Myocyte (in vitro differentiated cells): ENCODE measurements at regions not wholly inside any gene's neighbourhood (a gene's known extent, or its start where the extent isn't known, plus 50 kb on each side); places are given as distances from the start of the nearest gene placed in this dataset.

Experiments used
- DNase-seq: peaks from one replicate; pipeline ENCODE4 v3.0.0-alpha.2; 2012; ENCODE audit warnings: low read depth

GRCh38 chr11:45477588-45477987 lies 187.8 kb downstream of the CHST1 start:
- no peak for DNase-seq

- DNase-seq, result no peak
These were observed 189.3 kb downstream of the CHST1 start for GRCh38 chr11:45476126-45476525.

- no peak for DNase-seq
These were observed 189.0 kb upstream of the SYT13 start for GRCh38 chr11:45475173-45475572.

GRCh38 chr11:45473341-45473895 lies 187.3 kb upstream of the SYT13 start:
- DNase-seq, result no peak

- DNase-seq, result no peak
These were observed 186.7 kb upstream of the SYT13 start for GRCh38 chr11:45472716-45473317.

GRCh38 chr11:45471266-45471665 lies 185.1 kb upstream of the SYT13 start:
- DNase-seq, result no peak

GRCh38 chr11:45470794-45471167 lies 184.6 kb upstream of the SYT13 start:
- DNase-seq, result no peak

- DNase-seq, result peak; percentile 13
These were observed 184.1 kb upstream of the SYT13 start for GRCh38 chr11:45470151-45470793.

GRCh38 chr11:45468267-45468856 lies 182.2 kb upstream of the SYT13 start:
- no peak for DNase-seq

GRCh38 chr11:45463541-45463940 lies 177.4 kb upstream of the SYT13 start:
- no peak for DNase-seq

- DNase-seq, result no peak
These were observed 175.4 kb upstream of the SYT13 start for GRCh38 chr11:45461514-45461913.

- no peak for DNase-seq
These were observed 173.3 kb upstream of the SYT13 start for GRCh38 chr11:45459491-45459890.

GRCh38 chr11:45458269-45458668 lies 172.1 kb upstream of the SYT13 start:
- no peak for DNase-seq

- DNase-seq, result no peak
These were observed 171.5 kb upstream of the SYT13 start for GRCh38 chr11:45457649-45458048.

GRCh38 chr11:45456686-45457085 lies 170.5 kb upstream of the SYT13 start:
- no peak for DNase-seq

GRCh38 chr11:45455536-45455935 lies 169.4 kb upstream of the SYT13 start:
- no peak for DNase-seq

GRCh38 chr11:45454917-45455401 lies 168.8 kb upstream of the SYT13 start:
- DNase-seq, result no peak

GRCh38 chr11:45453721-45454120 lies 167.6 kb upstream of the SYT13 start:
- DNase-seq, result no peak

- no peak for DNase-seq
These were observed 165.8 kb upstream of the SYT13 start for GRCh38 chr11:45451766-45452440.

- DNase-seq, result no peak
These were observed 164.0 kb upstream of the SYT13 start for GRCh38 chr11:45450189-45450588.

- no peak for DNase-seq
These were observed 163.0 kb upstream of the SYT13 start for GRCh38 chr11:45449036-45449601.

GRCh38 chr11:45448561-45448960 lies 162.4 kb upstream of the SYT13 start:
- DNase-seq, result no peak
